Testis (tissue), 2 donors: ENCODE measurements at regions not wholly inside any gene's neighbourhood (a gene's known extent, or its start where the extent isn't known, plus 50 kb on each side); places are given as distances from the start of the nearest gene placed in this dataset.

Source experiments
- CTCF ChIP-seq, 3 experiments: fragments of 450-650 bp in 2 of 3; fragments of 200-600 bp in 1 of 3; sonication (generic) in 1 of 3; IDR thresholded peaks; one replicate each; pipeline ENCODE4 v1.5.1; 2016 to 2019; ENCODE audit warnings: antibody characterized with exemption in 3 of 3, mild to moderate bottlenecking in 2 of 3, moderate library complexity in 1 of 3
- POLR2A ChIP-seq: fragments of 450-650 bp; IDR thresholded peaks from one replicate; pipeline ENCODE4 v1.6.1; 2017; ENCODE audit warnings: antibody characterized with exemption, mild to moderate bottlenecking, moderate library complexity

GRCh38 chr15:36344887-36345286 is 234.5 kb upstream of the CDIN1 start:
- TF ChIP-seq POLR2A (no peak), CTCF (IDR thresholded peaks at IDR 0.05) (no peak)
